HepG2 (cell line): ENCODE measurements at regions not wholly inside any gene's neighbourhood (a gene's known extent, or its start where the extent isn't known, plus 50 kb on each side); places are given as distances from the start of the nearest gene placed in this dataset.

ENCODE experiments used
- ATAC-seq: fragments of 200-7000 bp; cut with Tn5 transposase; 3 replicates; pipeline ENCODE4 v1.9.1; 2020; ENCODE audit warnings: mild to moderate bottlenecking, moderate library complexity
- BruUV-seq: library from RNA; stranded (reverse); fragments of 400-500 nt; replicated peaks from 2 replicates; lab custom pipeline; 2021; lab: Mats Ljungman, UMichigan
- CTCF ChIA-PET: fragments of 300-600 bp; formaldehyde crosslinking; extraction: SDS; loops from one replicate; lab custom pipeline; 2021; ENCODE audit warnings: low total read pairs, inconsistent platforms, low intra/inter-chr PET ratio; lab: Yijun Ruan, JAX
- POLR2A ChIA-PET: fragments of 350-600 bp; sonication (Branson Sonifier 250); formaldehyde crosslinking; loops from one replicate; lab custom pipeline; 2020; ENCODE audit warnings: antibody characterized with exemption, inconsistent platforms; lab: Yijun Ruan, JAX
- DNase-seq: peaks from one replicate; pipeline ENCODE4 v3.0.0-alpha.2; 2015; ENCODE audit warnings: low spot score
- FAIRE-seq: peaks from 3 replicates; lab custom pipeline; 2011; peaks lifted over from hg19 to GRCh38; lab: Jason Lieb, UNC
- H2AFZ ChIP-seq: one replicate; pipeline ENCODE4 v1.6.1; 2011; ENCODE audit warnings: low read length, inconsistent platforms
- H3K27ac ChIP-seq: fragments of 300-600 bp; 3 replicates; pipeline ENCODE4 v1.8.0; 2011; ENCODE audit warnings: mixed run types, mild to moderate bottlenecking, mixed read lengths, low read length, inconsistent platforms; ENCODE audit not compliant: insufficient read depth; ENCODE audit errors: extremely low read length
- H3K27me3 ChIP-seq, 2 experiments: fragments of 200-600 bp in 1 of 2; 2 replicates in 1 of 2; 3 replicates in 1 of 2; pipeline versions ENCODE4 v1.6.0 to v1.8.0; 2011; ENCODE audit warnings: low read length in 2 of 2, mild to moderate bottlenecking in 2 of 2, moderate library complexity in 2 of 2, inconsistent platforms in 1 of 2; ENCODE audit not compliant: insufficient read depth in 2 of 2, control insufficient read depth in 1 of 2
- H3K36me3 ChIP-seq, 2 experiments: fragments of 200-600 bp in 1 of 2; replicated peaks in 1 of 2; 2 replicates in 1 of 2; 3 replicates in 1 of 2; pipeline versions ENCODE4 v1.5.1 to v1.8.0; 2011; ENCODE audit warnings: low read length in 2 of 2, inconsistent platforms in 1 of 2; ENCODE audit not compliant: insufficient read depth in 2 of 2, control insufficient read depth in 1 of 2
- H3K4me1 ChIP-seq: 2 replicates; pipeline ENCODE4 v1.5.1; 2012; ENCODE audit warnings: low read length, inconsistent platforms; ENCODE audit not compliant: insufficient read depth
- H3K4me2 ChIP-seq: 2 replicates; pipeline ENCODE4 v1.6.0; 2011; ENCODE audit warnings: low read depth, low read length, inconsistent platforms
- H3K4me3 ChIP-seq, 3 experiments: fragments of 200-600 bp in 1 of 3; sonication (generic), shearing (Covaris generic) in 1 of 3; replicated peaks in 1 of 3; 2 replicates each; pipeline ENCODE4 v1.5.1; 2011 to 2016; ENCODE audit warnings: low read length in 3 of 3, inconsistent platforms in 2 of 3, low read depth in 2 of 3, mild to moderate bottlenecking in 2 of 3, control low read depth in 1 of 3, mixed read lengths in 1 of 3; ENCODE audit not compliant: insufficient read depth in 1 of 3
- H3K79me2 ChIP-seq: one replicate; pipeline ENCODE4 v1.6.1; 2011; ENCODE audit warnings: low read length, inconsistent platforms; ENCODE audit not compliant: insufficient read depth
- H3K9ac ChIP-seq: 2 replicates; pipeline ENCODE4 v1.6.0; 2011; ENCODE audit warnings: mild to moderate bottlenecking, low read depth, low read length, inconsistent platforms; ENCODE audit not compliant: insufficient read depth
- H3K9me3 ChIP-seq: 2 replicates; pipeline ENCODE4 v1.5.1; 2012; ENCODE audit warnings: mild to moderate bottlenecking, low read length
- H4K20me1 ChIP-seq: 2 replicates; pipeline ENCODE4 v1.6.0; 2011; ENCODE audit warnings: inconsistent platforms, mild to moderate bottlenecking, low read length, moderate library complexity; ENCODE audit not compliant: insufficient read depth
- MNT ChIP-seq: fragments of 450-650 bp; IDR thresholded peaks from 2 replicates; pipeline ENCODE4 v1.6.1; 2016
- ZSCAN30 ChIP-seq: sonication (generic); formaldehyde crosslinking; IDR thresholded peaks from 2 replicates; pipeline ENCODE4 v1.5.0; 2020; ENCODE audit warnings: mild to moderate bottlenecking, missing genetic modification reagents
- ZUFSP ChIP-seq: sonication (generic); formaldehyde crosslinking; IDR thresholded peaks from 2 replicates; pipeline ENCODE4 v1.9.0; 2021; ENCODE audit warnings: missing genetic modification reagents, mild to moderate bottlenecking, borderline replicate concordance
- WGBS: methylation state at CpG from one replicate; pipeline ENCODE4 v1.1.6; 2017; ENCODE audit warnings: low lambda C conversion rate; 5-methylcytosine and 5-hydroxymethylcytosine counted together
- in situ Hi-C: cut with HindIII; loops from 2 replicates; pipeline ENCODE4 v1.10.0; 2017; ENCODE audit warnings: low pct_unique_long_range_greater_than_20kb; ENCODE audit not compliant: extremely low pct_ligation_motif_present
- intact Hi-C: fragments of 100-400 bp; cut with micrococcal nuclease; formaldehyde crosslinking; loops from one replicate; pipeline ENCODE4 v1.10.0; 2022; ENCODE audit not compliant: unreplicated experiment

- intact Hi-C loops: no loop called here
Observed at GRCh38 chr12:127078577-127079350, 1188.2 kb upstream of the TMEM132C start.

GRCh38 chr12:127079636-127080035, 1187.3 kb upstream of the TMEM132C start:
- Histone ChIP-seq H3K79me2 (no peaks in the 10 kb centered on the region), H3K9me3 (peaks cover 11% of the 10 kb centered on the region; the same call in 1 of the 2 replicates), H2AFZ (no peak overlapping the region), H3K4me1 (no peaks in the 10 kb centered on the region), H4K20me1 (no peaks in the 10 kb centered on the region), H3K27me3 (no peaks in the 10 kb centered on the region), H3K27ac (no peak overlapping the region), H3K4me2 (no peak overlapping the region), H3K4me3 (no peak overlapping the region), H3K36me3 (no peaks in the 10 kb centered on the region), H3K9ac (no peak overlapping the region)
- ATAC-seq (no peak), DNase-seq (no peak), FAIRE-seq (no peak)
- WGBS: 0% methylated on average over 2 of the region's 3 CpGs
- intact Hi-C loops: no loop called here
- TF ChIP-seq ZSCAN30 (CRISPR knock-in tag) (no peak), MNT (peak; percentile 92)
- CTCF ChIA-PET: no interaction called here
- in situ Hi-C loops: no loop called here
- POLR2A ChIA-PET: no interaction called here
- no TSS peak for BruUV-seq

More at GRCh38 chr12:127078577-127079350, 1188.2 kb upstream of the TMEM132C start:
- Histone ChIP-seq H3K79me2 (no peaks in the 10 kb centered on the region), H2AFZ (no peak overlapping the region), H3K4me1 (no peaks in the 10 kb centered on the region), H3K9me3 (peaks cover 11% of the 10 kb centered on the region; the same call in 1 of the 2 replicates), H3K9ac (no peak overlapping the region), H3K4me2 (no peak overlapping the region), H3K27ac (no peak overlapping the region), H3K36me3 (no peaks in the 10 kb centered on the region)
- FAIRE-seq (no peak), DNase-seq (no peak)
- WGBS: 19% methylated on average over 5 of the region's 5 CpGs
- BruUV-seq: no TSS peak
- no peak for TF ChIP-seq ZUFSP (CRISPR knock-in tag)
- TF ChIP-seq, all 625 proteins: peak for 0
- Histone ChIP-seq H3K27me3 (no peaks in the 10 kb centered on the region), H3K4me3 (no peak overlapping the region), H4K20me1 (no peaks in the 10 kb centered on the region)
- in situ Hi-C loops: no loop called here
- ChIA-PET CTCF (no interaction called here), POLR2A (no interaction called here)
- ATAC-seq: no peak
